GM12878 (cell line): ENCODE measurements at regions not wholly inside any gene's neighbourhood (a gene's known extent, or its start where the extent isn't known, plus 50 kb on each side); places are given as distances from the start of the nearest gene placed in this dataset.

Experiments
- ATAC-seq: fragments of 200-7000 bp; cut with Tn5 transposase; 3 replicates; pipeline ENCODE4 v1.9.1; 2020; ENCODE audit warnings: mild to moderate bottlenecking, moderate library complexity
- BruUV-seq: library from RNA; stranded (reverse); fragments of 400-500 nt; replicated peaks from 2 replicates; lab custom pipeline; 2021; lab: Mats Ljungman, UMichigan
- CTCF ChIA-PET: fragments of 300-600 bp; sonication (Branson Sonifier 250); formaldehyde crosslinking; extraction: SDS; loops from one replicate; lab custom pipeline; 2021; ENCODE audit warnings: inconsistent platforms; lab: Yijun Ruan, JAX
- POLR2A ChIA-PET: fragments of 350-600 bp; formaldehyde crosslinking; extraction: SDS; loops from one replicate; lab custom pipeline; 2021; ENCODE audit warnings: inconsistent platforms; lab: Charles Lee
- RAD21 ChIA-PET: fragments of 300-600 bp; sonication (Branson Sonifier 250); formaldehyde crosslinking; loops from one replicate; lab custom pipeline; 2023; ENCODE audit warnings: antibody characterized with exemption; ENCODE audit not compliant: unreplicated experiment; lab: Charles Lee
- SMC1A ChIA-PET: fragments of 300-600 bp; sonication (Branson Sonifier 250); formaldehyde crosslinking; loops from one replicate; lab custom pipeline; 2023; ENCODE audit not compliant: unreplicated experiment, uncharacterized antibody; lab: Charles Lee
- DNase-seq: peaks from one replicate; pipeline ENCODE4 v3.0.0-alpha.2; 2011; ENCODE audit warnings: low read depth, low spot score
- FAIRE-seq: peaks from 3 replicates; lab custom pipeline; 2011; peaks lifted over from hg19 to GRCh38; lab: Jason Lieb, UNC
- H2AFZ ChIP-seq: 2 replicates; pipeline ENCODE4 v1.6.0; 2011; ENCODE audit warnings: low read depth, low read length, control low read depth; ENCODE audit not compliant: control insufficient read depth
- H3K27ac ChIP-seq: 2 replicates; pipeline ENCODE4 v1.5.1; 2011; ENCODE audit warnings: control low read depth; ENCODE audit not compliant: control insufficient read depth, insufficient read depth
- H3K27me3 ChIP-seq, 2 experiments: replicated peaks in 1 of 2; 2 replicates each; pipeline versions ENCODE4 v1.6.0 to v1.6.1; 2011; ENCODE audit warnings: low read length in 1 of 2; ENCODE audit not compliant: control insufficient read depth in 2 of 2, insufficient read depth in 2 of 2
- H3K36me3 ChIP-seq, 2 experiments: 2 replicates each; pipeline ENCODE4 v1.5.1; 2011; ENCODE audit warnings: low read length in 1 of 2; ENCODE audit not compliant: control insufficient read depth in 2 of 2, insufficient read depth in 2 of 2
- H3K4me1 ChIP-seq: 2 replicates; pipeline ENCODE4 v1.6.1; 2011; ENCODE audit warnings: mild to moderate bottlenecking, low read length, moderate library complexity, mixed read lengths; ENCODE audit not compliant: control insufficient read depth, insufficient read depth
- H3K4me2 ChIP-seq: 2 replicates; pipeline ENCODE4 v1.6.0; 2011; ENCODE audit warnings: control low read depth; ENCODE audit not compliant: control insufficient read depth, insufficient read depth
- H3K4me3 ChIP-seq: fragments of 200-600 bp; sonication (generic); 2 replicates; pipeline ENCODE4 v1.5.1; 2016
- H3K79me2 ChIP-seq: 2 replicates; pipeline ENCODE4 v1.6.0; 2011; ENCODE audit warnings: low read length; ENCODE audit not compliant: control insufficient read depth, insufficient read depth
- H3K9ac ChIP-seq: 2 replicates; pipeline ENCODE4 v1.8.0; 2011; ENCODE audit warnings: low read length, control low read depth, mixed read lengths; ENCODE audit not compliant: control insufficient read depth, insufficient read depth
- H3K9me3 ChIP-seq: replicated peaks from 3 replicates; pipeline ENCODE4 v1.5.1; 2011; ENCODE audit warnings: mild to moderate bottlenecking, low read length; ENCODE audit not compliant: control insufficient read depth, insufficient read depth
- H4K20me1 ChIP-seq: 2 replicates; pipeline ENCODE4 v1.6.0; 2011; ENCODE audit not compliant: control insufficient read depth, insufficient read depth
- ATF7 ChIP-seq: fragments of 450-650 bp; IDR thresholded peaks from 2 replicates; pipeline ENCODE4 v1.6.1; 2016; ENCODE audit warnings: low read depth, mild to moderate bottlenecking
- BMI1 ChIP-seq: fragments of 450-650 bp; IDR thresholded peaks from 2 replicates; pipeline ENCODE4 v1.6.1; 2016; ENCODE audit warnings: mild to moderate bottlenecking, moderate library complexity, borderline replicate concordance
- CEBPB ChIP-seq, 2 experiments: fragments of 150-350 bp in 1 of 2; IDR thresholded peaks; 2 replicates each; pipeline ENCODE4 v1.6.1; 2012 to 2014; ENCODE audit warnings: low read depth in 2 of 2, low read length in 2 of 2, borderline replicate concordance in 1 of 2, inconsistent platforms in 1 of 2
- E2F4 ChIP-seq: IDR thresholded peaks from 2 replicates; pipeline ENCODE4 v1.6.1; 2012; ENCODE audit warnings: low read depth, low read length, improper control_type of control experiment
- ESRRA ChIP-seq: IDR thresholded peaks from 2 replicates; pipeline ENCODE4 v1.6.1; 2012; ENCODE audit warnings: mild to moderate bottlenecking, low read length, improper control_type of control experiment
- NRF1 ChIP-seq: conservative IDR thresholded peaks from 2 replicates; pipeline ENCODE4 v1.6.1; 2011; ENCODE audit warnings: mild to moderate bottlenecking, low read depth, low read length, improper control_type of control experiment
- PBX3 ChIP-seq: IDR thresholded peaks from 2 replicates; pipeline ENCODE4 v1.6.1; 2011; ENCODE audit warnings: mild to moderate bottlenecking, low read depth, low read length, moderate library complexity; ENCODE audit not compliant: insufficient replicate concordance
- SUZ12 ChIP-seq: fragments of 200-600 bp; sonication (generic); IDR thresholded peaks from one replicate; pipeline ENCODE4 v1.6.1; 2018; ENCODE audit warnings: antibody characterized with exemption, mild to moderate bottlenecking; ENCODE audit not compliant: unreplicated experiment
- ZNF592 ChIP-seq: fragments of 450-650 bp; IDR thresholded peaks from 2 replicates; pipeline ENCODE4 v1.6.1; 2017; ENCODE audit warnings: mild to moderate bottlenecking, moderate library complexity
- WGBS: methylation state at CpG from one replicate; pipeline ENCODE4 v1.1.6; 2016; ENCODE audit warnings: low lambda C conversion rate; ENCODE audit not compliant: insufficient replicate concordance, insufficient coverage; ENCODE audit errors: missing lambda C conversion rate; 5-methylcytosine and 5-hydroxymethylcytosine counted together
- in situ Hi-C: fragments of 300-500 bp; cut with MboI; formaldehyde crosslinking; loops from 9 replicates; pipeline ENCODE4 v1.14.3; 2018; ENCODE audit warnings: mixed read lengths
- intact Hi-C: fragments of 100-400 bp; cut with micrococcal nuclease; formaldehyde crosslinking; loops from one replicate; pipeline ENCODE4 v1.14.2; 2022; ENCODE audit not compliant: unreplicated experiment

DNA sequence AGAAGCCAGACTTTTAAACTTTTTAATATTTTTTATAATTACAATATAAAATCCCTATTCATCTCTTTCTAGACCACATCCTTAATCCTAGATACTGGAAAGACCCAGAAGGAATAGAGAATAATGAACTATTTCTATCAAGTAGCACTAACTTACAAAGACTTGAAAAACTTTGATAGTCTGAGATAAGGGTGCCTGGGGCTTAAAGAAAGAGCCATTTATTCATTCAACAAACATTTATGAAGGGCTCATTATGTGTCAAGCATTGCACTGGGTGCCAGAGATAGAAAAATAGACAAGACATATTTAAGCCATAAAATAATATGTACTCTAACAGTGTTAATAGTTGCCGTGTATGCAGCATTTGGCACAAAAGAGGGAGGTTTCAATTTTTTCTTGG lies 178.0 kb upstream of the EMCN start:
- Histone ChIP-seq H3K27ac (no peak overlapping the region), H3K4me1 (no peaks in the 10 kb centered on the region), H3K79me2 (no peaks in the 10 kb centered on the region), H3K27me3 (no peaks in the 10 kb centered on the region), H3K9ac (no peak overlapping the region), H3K4me2 (no peak overlapping the region), H3K36me3 (no peaks in the 10 kb centered on the region), H2AFZ (no peak overlapping the region), H3K4me3 (no peak overlapping the region), H4K20me1 (no peaks in the 10 kb centered on the region), H3K9me3 (no peaks in the 10 kb centered on the region)
- no peak for FAIRE-seq
- CTCF ChIA-PET = no interaction called here
- in situ Hi-C loops = no loop called here
- TF ChIP-seq PBX3 (no peak), E2F4 (no peak), ATF7 (no peak)
- DNase-seq = no peak
- BruUV-seq = no TSS peak
- POLR2A ChIA-PET = no interaction called here
- no peak for ATAC-seq
- SMC1A ChIA-PET = no interaction called here
- RAD21 ChIA-PET = no interaction called here
- intact Hi-C loops = no loop called here
- WGBS = 90% methylated on average over 1 of the region's 1 CpG

DNA sequence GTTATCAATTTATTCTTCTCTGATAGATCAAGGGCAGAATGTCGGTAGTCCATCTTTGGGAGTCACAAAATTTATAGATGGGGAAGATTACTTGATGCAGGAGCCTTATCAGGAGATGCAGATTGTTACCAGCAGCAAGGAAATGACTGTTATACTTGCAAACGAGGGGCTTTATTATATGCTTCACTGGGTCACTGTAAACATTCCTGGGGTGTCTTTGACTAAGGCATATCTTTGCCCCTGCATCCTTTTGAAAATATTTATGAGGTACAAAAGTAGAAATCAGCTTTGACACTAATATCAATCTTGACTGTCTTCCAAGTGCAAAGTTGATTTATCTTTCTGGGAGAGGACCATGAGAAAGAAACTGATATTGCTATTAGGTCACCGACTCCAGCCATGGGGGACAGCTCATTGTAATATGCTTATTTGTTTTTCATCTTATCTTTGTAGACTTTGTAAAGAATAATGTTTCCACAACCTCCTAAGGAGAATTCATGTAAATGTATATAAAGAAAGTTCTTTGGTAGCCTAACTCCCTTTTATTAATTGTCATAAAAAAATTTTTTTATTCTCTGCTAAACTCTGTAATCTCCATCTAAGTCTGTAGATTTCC lies 177.3 kb upstream of the EMCN start:
- ChIA-PET CTCF (no interaction called here), SMC1A (no interaction called here), RAD21 (no interaction called here), POLR2A (no interaction called here)
- no peak overlapping the region for H3K27ac ChIP-seq
- no peaks in the 10 kb centered on the region for H3K4me1 ChIP-seq
- no TSS peak for BruUV-seq
- in situ Hi-C loops (no loop called here), intact Hi-C loops (no loop called here)
- no peak overlapping the region for H2AFZ ChIP-seq
- no peaks in the 10 kb centered on the region for H3K79me2 ChIP-seq
- no peak overlapping the region for H3K4me3 ChIP-seq
- ATAC-seq = no peak
- no peak overlapping the region for H3K9ac ChIP-seq
- no peaks in the 10 kb centered on the region for H3K27me3 ChIP-seq
- no peaks in the 10 kb centered on the region for H3K36me3 ChIP-seq
- no peaks in the 10 kb centered on the region for H3K9me3 ChIP-seq
- WGBS = 10% methylated on average over 3 of the region's 3 CpGs
- no peak for FAIRE-seq
- DNase-seq = no peak
- H3K4me2 ChIP-seq = no peak overlapping the region
- H4K20me1 ChIP-seq = no peaks in the 10 kb centered on the region
- no peak for TF ChIP-seq ZNF592
- TF ChIP-seq E2F4 = no peak
- TF ChIP-seq CEBPB (IDR thresholded peaks at IDR 0.05; ENCODE audit: borderline replicate concordance in 1 of 2, low read depth in 2 of 2, low read length in 2 of 2) = no peak
- no peak for TF ChIP-seq NRF1
- TF ChIP-seq ESRRA = no peak
- no peak for TF ChIP-seq SUZ12
- TF ChIP-seq BMI1 = no peak
